HEK293 (cell line): ENCODE measurements at regions not wholly inside any gene's neighbourhood (a gene's known extent, or its start where the extent isn't known, plus 50 kb on each side); places are given as distances from the start of the nearest gene placed in this dataset.

Source experiments
- CTCF ChIA-PET: fragments of 350-600 bp; formaldehyde crosslinking; extraction: SDS; loops from one replicate; lab custom pipeline; 2021; ENCODE audit warnings: antibody characterized with exemption; lab: Yijun Ruan, JAX
- POLR2A ChIA-PET: fragments of 300-600 bp; formaldehyde crosslinking; extraction: SDS; loops from one replicate; lab custom pipeline; 2020; ENCODE audit warnings: antibody characterized with exemption, inconsistent platforms; lab: Yijun Ruan, JAX
- H3K27ac ChIP-seq: fragments of 200-500 bp; sonication (Bioruptor generic); 2 replicates; pipeline ENCODE4 v1.5.1; 2014; ENCODE audit warnings: low read depth, low read length, control low read depth, inconsistent platforms; ENCODE audit errors: extremely low read depth
- H3K36me3 ChIP-seq, 2 experiments: fragments of 200-500 bp in 1 of 2; sonication (Bioruptor generic) in 1 of 2; 1 replicate in 1 of 2; 2 replicates in 1 of 2; pipeline ENCODE4 v1.5.1; 2014 to 2017; ENCODE audit warnings: inconsistent platforms in 2 of 2, low read length in 2 of 2; ENCODE audit not compliant: control insufficient read depth in 2 of 2, insufficient read depth in 1 of 2
- H3K4me1 ChIP-seq: fragments of 200-500 bp; sonication (Bioruptor generic); 2 replicates; pipeline ENCODE4 v1.5.1; 2014; ENCODE audit warnings: mild to moderate bottlenecking, low read length, inconsistent platforms; ENCODE audit not compliant: control insufficient read depth, insufficient read depth
- H3K4me3 ChIP-seq: 2 replicates; pipeline ENCODE4 v1.5.1; 2011; ENCODE audit warnings: low read depth, mild to moderate bottlenecking, control low read depth, low read length, moderate library complexity
- H3K9me3 ChIP-seq: fragments of 200-500 bp; sonication (Bioruptor generic); 2 replicates; pipeline ENCODE4 v1.5.1; 2014; ENCODE audit warnings: low read depth, low read length, inconsistent platforms; ENCODE audit not compliant: control insufficient read depth, insufficient read depth
- GLIS1 ChIP-seq: fragments of 450-650 bp; formaldehyde crosslinking; IDR thresholded peaks from 2 replicates; pipeline ENCODE4 v1.5.1; 2016; ENCODE audit warnings: missing biosample characterization, missing genetic modification characterization
- KLF10 ChIP-seq: fragments of 450-650 bp; IDR thresholded peaks from 2 replicates; pipeline ENCODE4 v1.5.1; 2018; ENCODE audit warnings: missing biosample characterization, mild to moderate bottlenecking, missing genetic modification characterization
- PATZ1 ChIP-seq: fragments of 450-650 bp; formaldehyde crosslinking; IDR thresholded peaks from 2 replicates; pipeline ENCODE4 v1.5.1; 2016; ENCODE audit warnings: missing biosample characterization, missing genetic modification characterization
- SALL2 ChIP-seq: fragments of 450-650 bp; formaldehyde crosslinking; IDR thresholded peaks from 2 replicates; pipeline ENCODE4 v1.5.0; 2017; ENCODE audit warnings: missing biosample characterization, mild to moderate bottlenecking, missing genetic modification characterization, borderline replicate concordance
- SCRT1 ChIP-seq: fragments of 450-650 bp; formaldehyde crosslinking; IDR thresholded peaks from 2 replicates; pipeline ENCODE4 v1.5.1; 2016; ENCODE audit warnings: missing biosample characterization, missing genetic modification characterization, borderline replicate concordance
- SCRT2 ChIP-seq: fragments of 450-650 bp; formaldehyde crosslinking; IDR thresholded peaks from 2 replicates; pipeline ENCODE4 v1.5.1; 2016; ENCODE audit warnings: missing biosample characterization, missing genetic modification characterization
- SP2 ChIP-seq: fragments of 450-650 bp; formaldehyde crosslinking; IDR thresholded peaks from 2 replicates; pipeline ENCODE4 v1.5.1; 2016; ENCODE audit warnings: missing biosample characterization, missing genetic modification characterization
- TCF7L2 ChIP-seq: IDR thresholded peaks from 2 replicates; pipeline ENCODE4 v1.6.1; 2011; ENCODE audit warnings: low read depth, mild to moderate bottlenecking, inconsistent platforms, low read length, moderate library complexity, borderline replicate concordance
- ZBTB6 ChIP-seq: fragments of 450-650 bp; formaldehyde crosslinking; IDR thresholded peaks from 2 replicates; pipeline ENCODE4 v1.5.1; 2017; ENCODE audit warnings: missing biosample characterization, missing genetic modification characterization
- ZNF133 ChIP-seq: fragments of 450-650 bp; formaldehyde crosslinking; IDR thresholded peaks from 2 replicates; pipeline ENCODE4 v1.5.1; 2016; ENCODE audit warnings: missing biosample characterization, missing genetic modification characterization
- ZNF157 ChIP-seq: fragments of 450-650 bp; formaldehyde crosslinking; IDR thresholded peaks from 2 replicates; pipeline ENCODE4 v1.5.1; 2016; ENCODE audit warnings: missing biosample characterization, missing genetic modification characterization
- ZNF16 ChIP-seq: fragments of 450-650 bp; formaldehyde crosslinking; IDR thresholded peaks from 2 replicates; pipeline ENCODE4 v1.5.1; 2016; ENCODE audit warnings: low read depth, missing biosample characterization, missing genetic modification characterization
- ZNF26 ChIP-seq: fragments of 450-650 bp; formaldehyde crosslinking; IDR thresholded peaks from 2 replicates; pipeline ENCODE4 v1.5.1; 2016; ENCODE audit warnings: missing biosample characterization, missing genetic modification characterization
- ZNF280D ChIP-seq: fragments of 450-650 bp; formaldehyde crosslinking; IDR thresholded peaks from 2 replicates; pipeline ENCODE4 v1.5.1; 2016; ENCODE audit warnings: missing biosample characterization, missing genetic modification characterization
- ZNF341 ChIP-seq: fragments of 450-650 bp; formaldehyde crosslinking; IDR thresholded peaks from 2 replicates; pipeline ENCODE4; 2016; ENCODE audit warnings: low read depth, missing biosample characterization, missing genetic modification characterization
- ZNF354C ChIP-seq: fragments of 450-650 bp; formaldehyde crosslinking; IDR thresholded peaks from 2 replicates; pipeline ENCODE4 v1.5.1; 2016; ENCODE audit warnings: missing biosample characterization, missing genetic modification characterization, low read depth, borderline replicate concordance
- ZNF391 ChIP-seq: fragments of 450-650 bp; formaldehyde crosslinking; IDR thresholded peaks from 2 replicates; pipeline ENCODE4 v1.5.1; 2016; ENCODE audit warnings: low read depth, missing biosample characterization, missing genetic modification characterization, borderline replicate concordance
- ZNF404 ChIP-seq: fragments of 450-650 bp; formaldehyde crosslinking; IDR thresholded peaks from 2 replicates; pipeline ENCODE4 v1.5.1; 2017; ENCODE audit warnings: missing biosample characterization, missing genetic modification characterization
- ZNF529 ChIP-seq: fragments of 450-650 bp; formaldehyde crosslinking; IDR thresholded peaks from 2 replicates; pipeline ENCODE4 v1.5.1; 2017; ENCODE audit warnings: missing genetic modification characterization, missing biosample characterization; ENCODE audit not compliant: insufficient replicate concordance
- ZNF548 ChIP-seq: fragments of 450-650 bp; formaldehyde crosslinking; IDR thresholded peaks from 2 replicates; pipeline ENCODE4 v1.5.1; 2016; ENCODE audit warnings: missing biosample characterization, missing genetic modification characterization
- ZNF830 ChIP-seq: fragments of 450-650 bp; IDR thresholded peaks from 2 replicates; pipeline ENCODE4 v1.5.0; 2018; ENCODE audit warnings: missing biosample characterization, missing genetic modification characterization, low read depth, mild to moderate bottlenecking, moderate library complexity
- ZSCAN18 ChIP-seq: fragments of 450-650 bp; formaldehyde crosslinking; IDR thresholded peaks from 2 replicates; pipeline ENCODE4 v1.5.1; 2016; ENCODE audit warnings: missing biosample characterization, missing genetic modification characterization
- TF ChIP-seq, protein P1 (sequence below): sonication (generic); formaldehyde crosslinking; IDR thresholded peaks from 2 replicates; pipeline ENCODE4 v1.8.1; 2022; ENCODE audit warnings: mild to moderate bottlenecking, moderate library complexity, missing genetic modification reagents
- TF ChIP-seq, protein P2 (sequence below): fragments of 450-650 bp; formaldehyde crosslinking; IDR thresholded peaks from 2 replicates; pipeline ENCODE4 v1.5.1; 2017; ENCODE audit warnings: missing biosample characterization, missing genetic modification characterization

GRCh38 chr1:58059789-58060188 lies 486.7 kb downstream of the OMA1 start:
- no peaks in the 10 kb centered on the region for H3K4me1 ChIP-seq
- no peak for TF ChIP-seq SP2
- TF ChIP-seq, protein P1, sequence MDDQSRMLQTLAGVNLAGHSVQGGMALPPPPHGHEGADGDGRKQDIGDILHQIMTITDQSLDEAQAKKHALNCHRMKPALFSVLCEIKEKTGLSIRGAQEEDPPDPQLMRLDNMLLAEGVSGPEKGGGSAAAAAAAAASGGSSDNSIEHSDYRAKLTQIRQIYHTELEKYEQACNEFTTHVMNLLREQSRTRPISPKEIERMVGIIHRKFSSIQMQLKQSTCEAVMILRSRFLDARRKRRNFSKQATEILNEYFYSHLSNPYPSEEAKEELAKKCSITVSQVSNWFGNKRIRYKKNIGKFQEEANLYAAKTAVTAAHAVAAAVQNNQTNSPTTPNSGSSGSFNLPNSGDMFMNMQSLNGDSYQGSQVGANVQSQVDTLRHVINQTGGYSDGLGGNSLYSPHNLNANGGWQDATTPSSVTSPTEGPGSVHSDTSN (CRISPR knock-in tag) = no peak
- TF ChIP-seq SCRT1 (tag by site-specific recombination) = no peak
- TF ChIP-seq ZNF830 (tag by site-specific recombination) = no peak
- no peak for TF ChIP-seq ZNF26 (tag by site-specific recombination)
- no peak for TF ChIP-seq SALL2 (tag by site-specific recombination)
- TF ChIP-seq ZNF404 (tag by site-specific recombination) = no peak
- TF ChIP-seq GLIS1 (tag by site-specific recombination) = no peak
- TF ChIP-seq KLF10 (tag by site-specific recombination) = no peak
- TF ChIP-seq ZNF529 (tag by site-specific recombination) = no peak
- no peak for TF ChIP-seq ZSCAN18
- no peak for TF ChIP-seq ZNF354C (tag by site-specific recombination)
- TF ChIP-seq SCRT2 = no peak
- no peak for TF ChIP-seq TCF7L2
- no peak for TF ChIP-seq ZNF548
- no peak for TF ChIP-seq ZNF341 (tag by site-specific recombination)
- TF ChIP-seq, protein P2, sequence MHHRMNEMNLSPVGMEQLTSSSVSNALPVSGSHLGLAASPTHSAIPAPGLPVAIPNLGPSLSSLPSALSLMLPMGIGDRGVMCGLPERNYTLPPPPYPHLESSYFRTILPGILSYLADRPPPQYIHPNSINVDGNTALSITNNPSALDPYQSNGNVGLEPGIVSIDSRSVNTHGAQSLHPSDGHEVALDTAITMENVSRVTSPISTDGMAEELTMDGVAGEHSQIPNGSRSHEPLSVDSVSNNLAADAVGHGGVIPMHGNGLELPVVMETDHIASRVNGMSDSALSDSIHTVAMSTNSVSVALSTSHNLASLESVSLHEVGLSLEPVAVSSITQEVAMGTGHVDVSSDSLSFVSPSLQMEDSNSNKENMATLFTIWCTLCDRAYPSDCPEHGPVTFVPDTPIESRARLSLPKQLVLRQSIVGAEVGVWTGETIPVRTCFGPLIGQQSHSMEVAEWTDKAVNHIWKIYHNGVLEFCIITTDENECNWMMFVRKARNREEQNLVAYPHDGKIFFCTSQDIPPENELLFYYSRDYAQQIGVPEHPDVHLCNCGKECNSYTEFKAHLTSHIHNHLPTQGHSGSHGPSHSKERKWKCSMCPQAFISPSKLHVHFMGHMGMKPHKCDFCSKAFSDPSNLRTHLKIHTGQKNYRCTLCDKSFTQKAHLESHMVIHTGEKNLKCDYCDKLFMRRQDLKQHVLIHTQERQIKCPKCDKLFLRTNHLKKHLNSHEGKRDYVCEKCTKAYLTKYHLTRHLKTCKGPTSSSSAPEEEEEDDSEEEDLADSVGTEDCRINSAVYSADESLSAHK = no peak
- no peak for TF ChIP-seq ZNF157 (tag by site-specific recombination)
- no peak for TF ChIP-seq ZNF391 (tag by site-specific recombination)
- TF ChIP-seq, all 188 proteins: peak for 0
- CTCF ChIA-PET = no interaction called here

GRCh38 chr1:58058323-58058722 lies 488.2 kb downstream of the OMA1 start:
- H3K36me3 ChIP-seq = no peaks in the 10 kb centered on the region
- no peaks in the 10 kb centered on the region for H3K9me3 ChIP-seq
- H3K4me1 ChIP-seq = no peaks in the 10 kb centered on the region
- no peak overlapping the region for H3K4me3 ChIP-seq
- CTCF ChIA-PET = no interaction called here
- no peak overlapping the region for H3K27ac ChIP-seq
- POLR2A ChIA-PET = no interaction called here
- TF ChIP-seq ZNF16 (no peak), ZBTB6 (tag by site-specific recombination) (no peak), ZNF280D (tag by site-specific recombination) (no peak), PATZ1 (tag by site-specific recombination) (no peak), ZNF133 (no peak)

More at GRCh38 chr1:58059789-58060188, 486.7 kb downstream of the OMA1 start:
- Histone ChIP-seq H3K27ac (no peak overlapping the region), H3K36me3 (no peaks in the 10 kb centered on the region), H3K4me3 (no peak overlapping the region), H3K9me3 (no peaks in the 10 kb centered on the region)
- POLR2A ChIA-PET = no interaction called here
